Lower leg skin (tissue), 3 donors: ENCODE measurements at regions not wholly inside any gene's neighbourhood (a gene's known extent, or its start where the extent isn't known, plus 50 kb on each side); places are given as distances from the start of the nearest gene placed in this dataset.

Source experiments
- POLR2A ChIP-seq, 2 donors: fragments of 450-650 bp; IDR thresholded peaks; one replicate each; pipeline ENCODE4 v1.6.1; 2016 to 2017; ENCODE audit warnings: antibody characterized with exemption in 2 of 2, mild to moderate bottlenecking in 1 of 2, moderate library complexity in 1 of 2
- TF ChIP-seq, protein P1 (sequence below), 3 donors: fragments of 450-650 bp; IDR thresholded peaks; one replicate each; pipeline ENCODE4 v1.5.1; 2016; ENCODE audit warnings: antibody characterized with exemption in 3 of 3, mild to moderate bottlenecking in 3 of 3, moderate library complexity in 2 of 3

DNA sequence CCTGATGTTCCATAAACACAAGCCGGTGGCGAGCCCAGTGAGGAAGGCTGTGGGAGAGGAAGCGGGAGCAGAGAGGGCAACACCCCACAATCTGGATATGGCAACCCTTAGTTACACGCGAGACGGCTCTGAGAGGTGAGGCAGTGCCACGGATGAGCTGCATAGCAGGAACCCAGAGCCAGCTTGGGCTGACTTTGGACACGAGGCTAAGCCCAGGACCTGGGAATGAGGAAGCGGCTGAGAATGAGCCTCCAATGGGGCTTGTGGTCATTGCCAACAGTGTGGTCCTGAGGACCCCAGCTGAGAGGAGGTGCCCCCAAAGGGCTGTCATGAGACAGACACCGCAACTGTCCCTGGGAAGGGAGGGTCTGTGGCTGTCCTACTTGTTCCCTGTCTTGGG is 160.0 kb upstream of the SMIM23 start:
- TF ChIP-seq, protein P1, sequence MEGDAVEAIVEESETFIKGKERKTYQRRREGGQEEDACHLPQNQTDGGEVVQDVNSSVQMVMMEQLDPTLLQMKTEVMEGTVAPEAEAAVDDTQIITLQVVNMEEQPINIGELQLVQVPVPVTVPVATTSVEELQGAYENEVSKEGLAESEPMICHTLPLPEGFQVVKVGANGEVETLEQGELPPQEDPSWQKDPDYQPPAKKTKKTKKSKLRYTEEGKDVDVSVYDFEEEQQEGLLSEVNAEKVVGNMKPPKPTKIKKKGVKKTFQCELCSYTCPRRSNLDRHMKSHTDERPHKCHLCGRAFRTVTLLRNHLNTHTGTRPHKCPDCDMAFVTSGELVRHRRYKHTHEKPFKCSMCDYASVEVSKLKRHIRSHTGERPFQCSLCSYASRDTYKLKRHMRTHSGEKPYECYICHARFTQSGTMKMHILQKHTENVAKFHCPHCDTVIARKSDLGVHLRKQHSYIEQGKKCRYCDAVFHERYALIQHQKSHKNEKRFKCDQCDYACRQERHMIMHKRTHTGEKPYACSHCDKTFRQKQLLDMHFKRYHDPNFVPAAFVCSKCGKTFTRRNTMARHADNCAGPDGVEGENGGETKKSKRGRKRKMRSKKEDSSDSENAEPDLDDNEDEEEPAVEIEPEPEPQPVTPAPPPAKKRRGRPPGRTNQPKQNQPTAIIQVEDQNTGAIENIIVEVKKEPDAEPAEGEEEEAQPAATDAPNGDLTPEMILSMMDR (IDR thresholded peaks at IDR 0.05) = no peak
- no peak for TF ChIP-seq POLR2A (IDR thresholded peaks at IDR 0.05)
